ENCODE measurements at regions not wholly inside any gene's neighbourhood (a gene's known extent, or its start where the extent isn't known, plus 50 kb on each side); places are given as distances from the start of the nearest gene placed in this dataset.

GRCh38 chr11:25766332-25767015 is 565.5 kb upstream of the ANO3 start:
- Histone ChIP-seq H3K27ac (no peak overlapping the region), H3K4me1 (ENCODE audit: control insufficient read depth in 1 of 2, low read depth in 2 of 2) (no peaks in the 10 kb centered on the region)

GRCh38 chr11:25769287-25769686 is 562.6 kb upstream of the ANO3 start:
- ATAC-seq (ENCODE audit: insufficient number of reproducible peaks, low FRiP score, low read depth) (no peak), DNase-seq (ENCODE audit: low spot score) (no peak)
- Histone ChIP-seq H3K27ac (no peak overlapping the region), H3K4me3 (no peak overlapping the region), H3K36me3 (no peaks in the 10 kb centered on the region), H3K9me3 (no peaks in the 10 kb centered on the region), H3K4me1 (ENCODE audit: control insufficient read depth in 1 of 2, low read depth in 2 of 2) (no peaks in the 10 kb centered on the region), H3K27me3 (replicated peaks; ENCODE audit: insufficient read depth) (no peaks in the 10 kb centered on the region)
- no peak for TF ChIP-seq CTCF (IDR thresholded peaks at IDR 0.05)

More at GRCh38 chr11:25766332-25767015, 565.5 kb upstream of the ANO3 start:
- no peak overlapping the region for H3K4me3 ChIP-seq
- no peaks in the 10 kb centered on the region for H3K9me3 ChIP-seq
- DNase-seq (ENCODE audit: low spot score) (no peak), ATAC-seq (ENCODE audit: insufficient number of reproducible peaks, low FRiP score, low read depth) (no peak)
- TF ChIP-seq CTCF (IDR thresholded peaks at IDR 0.05), result no peak
- no peaks in the 10 kb centered on the region for H3K36me3 ChIP-seq
- H3K27me3 ChIP-seq (replicated peaks; ENCODE audit: insufficient read depth), result no peaks in the 10 kb centered on the region

GRCh38 chr11:25771605-25772004 is 560.3 kb upstream of the ANO3 start:
- H3K27ac ChIP-seq, result no peak overlapping the region
- no peaks in the 10 kb centered on the region for H3K4me1 ChIP-seq (ENCODE audit: control insufficient read depth in 1 of 2, low read depth in 2 of 2)
- H3K9me3 ChIP-seq, result no peaks in the 10 kb centered on the region
- DNase-seq (ENCODE audit: low spot score) (no peak), ATAC-seq (ENCODE audit: insufficient number of reproducible peaks, low FRiP score, low read depth) (no peak)
- no peak for TF ChIP-seq CTCF (IDR thresholded peaks at IDR 0.05)
- H3K4me3 ChIP-seq, result no peak overlapping the region
- H3K27me3 ChIP-seq (replicated peaks; ENCODE audit: insufficient read depth), result no peaks in the 10 kb centered on the region
- no peaks in the 10 kb centered on the region for H3K36me3 ChIP-seq

- DNase-seq (ENCODE audit: low spot score), result no peak
- no peak overlapping the region for H3K4me3 ChIP-seq
- H3K9me3 ChIP-seq, result no peaks in the 10 kb centered on the region
- H3K27ac ChIP-seq, result no peak overlapping the region
- ATAC-seq (ENCODE audit: insufficient number of reproducible peaks, low FRiP score, low read depth), result no peak
- H3K36me3 ChIP-seq, result no peaks in the 10 kb centered on the region
- TF ChIP-seq CTCF (IDR thresholded peaks at IDR 0.05), result no peak
- no peaks in the 10 kb centered on the region for H3K4me1 ChIP-seq (ENCODE audit: control insufficient read depth in 1 of 2, low read depth in 2 of 2)
- no peaks in the 10 kb centered on the region for H3K27me3 ChIP-seq (replicated peaks; ENCODE audit: insufficient read depth)
Observed at GRCh38 chr11:25775603-25776002, 556.3 kb upstream of the ANO3 start.

GRCh38 chr11:25776238-25776637 is 555.7 kb upstream of the ANO3 start:
- no peak overlapping the region for H3K27ac ChIP-seq

More at GRCh38 chr11:25776238-25776637, 555.7 kb upstream of the ANO3 start:
- Histone ChIP-seq H3K36me3 (no peaks in the 10 kb centered on the region), H3K9me3 (no peaks in the 10 kb centered on the region), H3K4me3 (no peak overlapping the region), H3K4me1 (ENCODE audit: control insufficient read depth in 1 of 2, low read depth in 2 of 2) (no peaks in the 10 kb centered on the region), H3K27me3 (replicated peaks; ENCODE audit: insufficient read depth) (no peaks in the 10 kb centered on the region)
- ATAC-seq (ENCODE audit: insufficient number of reproducible peaks, low FRiP score, low read depth), result no peak
- TF ChIP-seq CTCF (IDR thresholded peaks at IDR 0.05), result no peak
- no peak for DNase-seq (ENCODE audit: low spot score)

Data from thoracic aorta (tissue), 2 donors.